ENCODE measurements at regions not wholly inside any gene's neighbourhood (a gene's known extent, or its start where the extent isn't known, plus 50 kb on each side); places are given as distances from the start of the nearest gene placed in this dataset.

DNA sequence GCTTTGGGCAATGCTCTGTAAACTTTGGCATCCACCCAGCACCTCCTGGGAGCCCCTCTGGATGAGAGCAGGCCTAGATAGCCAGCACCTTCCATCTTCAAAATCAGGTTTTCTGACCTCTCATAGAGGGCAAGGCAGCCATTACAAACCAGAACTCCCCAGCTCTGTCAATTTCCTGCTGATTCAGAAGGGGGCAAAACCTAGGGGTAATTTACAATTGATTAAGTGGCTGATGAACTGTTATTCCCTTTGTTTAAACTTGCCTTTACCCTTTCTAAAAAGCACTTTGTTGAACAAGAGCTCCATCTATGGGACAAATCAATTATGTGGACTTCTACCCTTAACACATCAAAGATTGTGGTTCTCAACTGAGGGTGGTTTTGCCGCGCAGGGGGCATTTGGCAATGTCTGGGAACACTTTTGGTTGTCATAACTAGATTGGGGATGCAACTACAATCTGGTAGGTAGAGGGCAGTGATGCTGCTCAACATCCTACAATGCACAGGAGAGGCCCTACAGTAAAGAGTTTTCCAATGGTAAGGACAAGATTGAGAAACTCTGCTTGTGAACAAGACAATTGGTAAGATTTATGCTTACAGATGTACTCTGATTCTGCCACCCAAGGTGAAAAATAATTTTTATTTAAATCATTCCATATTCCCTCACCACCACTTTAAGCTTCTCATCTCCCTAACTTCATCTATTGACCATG lies 184.1 kb downstream of the MARCHF11 start:
- TF ChIP-seq POLR2A (IDR thresholded peaks at IDR 0.05) = no peak
- TF ChIP-seq, protein P1, sequence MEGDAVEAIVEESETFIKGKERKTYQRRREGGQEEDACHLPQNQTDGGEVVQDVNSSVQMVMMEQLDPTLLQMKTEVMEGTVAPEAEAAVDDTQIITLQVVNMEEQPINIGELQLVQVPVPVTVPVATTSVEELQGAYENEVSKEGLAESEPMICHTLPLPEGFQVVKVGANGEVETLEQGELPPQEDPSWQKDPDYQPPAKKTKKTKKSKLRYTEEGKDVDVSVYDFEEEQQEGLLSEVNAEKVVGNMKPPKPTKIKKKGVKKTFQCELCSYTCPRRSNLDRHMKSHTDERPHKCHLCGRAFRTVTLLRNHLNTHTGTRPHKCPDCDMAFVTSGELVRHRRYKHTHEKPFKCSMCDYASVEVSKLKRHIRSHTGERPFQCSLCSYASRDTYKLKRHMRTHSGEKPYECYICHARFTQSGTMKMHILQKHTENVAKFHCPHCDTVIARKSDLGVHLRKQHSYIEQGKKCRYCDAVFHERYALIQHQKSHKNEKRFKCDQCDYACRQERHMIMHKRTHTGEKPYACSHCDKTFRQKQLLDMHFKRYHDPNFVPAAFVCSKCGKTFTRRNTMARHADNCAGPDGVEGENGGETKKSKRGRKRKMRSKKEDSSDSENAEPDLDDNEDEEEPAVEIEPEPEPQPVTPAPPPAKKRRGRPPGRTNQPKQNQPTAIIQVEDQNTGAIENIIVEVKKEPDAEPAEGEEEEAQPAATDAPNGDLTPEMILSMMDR (IDR thresholded peaks at IDR 0.05) = peak in 2 of 3 experiments; percentile 5 to 38
- intact Hi-C loops (cut with DNase I; ENCODE audit: low total_unique reads) = no loop called here
- no peaks in the 10 kb centered on the region for H3K27me3 ChIP-seq
- H3K27ac ChIP-seq = no peak overlapping the region
- no peak for DNase-seq
- no peaks in the 10 kb centered on the region for H3K9me3 ChIP-seq
- H3K4me1 ChIP-seq = no peaks in the 10 kb centered on the region
- no peak overlapping the region for H3K4me3 ChIP-seq
- 77 to 85% methylated on average over 2 of the region's 2 CpGs for WGBS, 2 donors
- no peaks in the 10 kb centered on the region for H3K36me3 ChIP-seq (ENCODE audit: low read depth, missing control alignments)

- no peak for DNase-seq
- TF ChIP-seq POLR2A (IDR thresholded peaks at IDR 0.05) = no peak
- TF ChIP-seq, protein P1 (IDR thresholded peaks at IDR 0.05) = no peak
- Histone ChIP-seq H3K4me1 (no peaks in the 10 kb centered on the region), H3K36me3 (ENCODE audit: low read depth, missing control alignments) (no peaks in the 10 kb centered on the region), H3K27me3 (no peaks in the 10 kb centered on the region), H3K9me3 (no peaks in the 10 kb centered on the region), H3K4me3 (no peak overlapping the region), H3K27ac (no peak overlapping the region)
- intact Hi-C loops (cut with DNase I; ENCODE audit: low total_unique reads) = no loop called here
These were observed 185.7 kb downstream of the MARCHF11 start for GRCh38 chr5:15993919-15994318.

GRCh38 chr5:15993334-15993733 lies 186.3 kb downstream of the MARCHF11 start:
- no peak for DNase-seq
- Histone ChIP-seq H3K4me1 (no peaks in the 10 kb centered on the region), H3K36me3 (ENCODE audit: low read depth, missing control alignments) (no peaks in the 10 kb centered on the region), H3K9me3 (no peaks in the 10 kb centered on the region), H3K27me3 (no peaks in the 10 kb centered on the region), H3K27ac (no peak overlapping the region), H3K4me3 (no peak overlapping the region)
- 90 to 94% methylated on average over 2 of the region's 2 CpGs for WGBS, 2 donors
- no peak for TF ChIP-seq POLR2A (IDR thresholded peaks at IDR 0.05)
- TF ChIP-seq, protein P1 (IDR thresholded peaks at IDR 0.05) = no peak
- intact Hi-C loops (cut with DNase I; ENCODE audit: low total_unique reads) = no loop called here

- WGBS, 2 donors = 66 to 80% methylated on average over 2 of the region's 2 CpGs
- Histone ChIP-seq H3K4me1 (no peaks in the 10 kb centered on the region), H3K4me3 (no peak overlapping the region), H3K9me3 (no peaks in the 10 kb centered on the region), H3K36me3 (ENCODE audit: low read depth, missing control alignments) (no peaks in the 10 kb centered on the region), H3K27me3 (no peaks in the 10 kb centered on the region), H3K27ac (no peak overlapping the region)
- DNase-seq = no peak
- intact Hi-C loops (cut with DNase I; ENCODE audit: low total_unique reads) = no loop called here
- TF ChIP-seq, protein P1 (IDR thresholded peaks at IDR 0.05) = no peak
- no peak for TF ChIP-seq POLR2A (IDR thresholded peaks at IDR 0.05)
These were observed 186.7 kb downstream of the MARCHF11 start for GRCh38 chr5:15992918-15993317.

DNA sequence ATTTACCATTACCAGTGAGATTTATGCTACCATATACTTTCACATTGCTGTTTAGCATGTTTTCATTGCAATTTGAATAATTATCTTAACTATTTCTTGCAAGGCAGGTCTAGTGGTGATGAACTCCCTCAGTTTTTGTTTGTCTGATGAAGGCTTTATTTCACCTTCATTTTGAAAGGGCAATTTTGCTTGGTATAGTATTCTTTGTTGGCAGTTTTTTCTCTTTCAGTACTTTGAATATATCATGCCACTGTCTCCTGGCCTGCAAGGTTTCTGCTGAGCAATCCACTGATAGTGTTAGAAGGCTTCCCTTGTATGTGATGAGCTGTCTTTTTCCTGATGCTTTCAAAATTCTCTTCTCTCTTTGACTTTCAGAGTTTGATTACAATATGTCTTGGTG lies 188.0 kb downstream of the MARCHF11 start:
- intact Hi-C loops (cut with DNase I; ENCODE audit: low total_unique reads) = no loop called here
- Histone ChIP-seq H3K4me3 (no peak overlapping the region), H3K9me3 (no peaks in the 10 kb centered on the region), H3K27ac (no peak overlapping the region), H3K4me1 (no peaks in the 10 kb centered on the region), H3K27me3 (no peaks in the 10 kb centered on the region), H3K36me3 (ENCODE audit: low read depth, missing control alignments) (no peaks in the 10 kb centered on the region)
- no peak for TF ChIP-seq POLR2A (IDR thresholded peaks at IDR 0.05)
- TF ChIP-seq, protein P1 (IDR thresholded peaks at IDR 0.05) = no peak
- DNase-seq = no peak
